ENCODE measurements at regions not wholly inside any gene's neighbourhood (a gene's known extent, or its start where the extent isn't known, plus 50 kb on each side); places are given as distances from the start of the nearest gene placed in this dataset.

GRCh38 chr1:194731025-194731424, 1544.6 kb upstream of the B3GALT2 start:
- no peak for TF ChIP-seq GATA2 (IDR thresholded peaks at IDR 0.05; ENCODE audit: low read depth, low read length)
- TF ChIP-seq GATA3 (IDR thresholded peaks at IDR 0.05; ENCODE audit: low read depth, low read length): no peak
